ENCODE measurements at regions not wholly inside any gene's neighbourhood (a gene's known extent, or its start where the extent isn't known, plus 50 kb on each side); places are given as distances from the start of the nearest gene placed in this dataset.
"Not testable (repeated sequence)": the region's sequence is repeated elsewhere in the genome, so short reads cannot be mapped to it uniquely, and the experiment has no call there.

DNA sequence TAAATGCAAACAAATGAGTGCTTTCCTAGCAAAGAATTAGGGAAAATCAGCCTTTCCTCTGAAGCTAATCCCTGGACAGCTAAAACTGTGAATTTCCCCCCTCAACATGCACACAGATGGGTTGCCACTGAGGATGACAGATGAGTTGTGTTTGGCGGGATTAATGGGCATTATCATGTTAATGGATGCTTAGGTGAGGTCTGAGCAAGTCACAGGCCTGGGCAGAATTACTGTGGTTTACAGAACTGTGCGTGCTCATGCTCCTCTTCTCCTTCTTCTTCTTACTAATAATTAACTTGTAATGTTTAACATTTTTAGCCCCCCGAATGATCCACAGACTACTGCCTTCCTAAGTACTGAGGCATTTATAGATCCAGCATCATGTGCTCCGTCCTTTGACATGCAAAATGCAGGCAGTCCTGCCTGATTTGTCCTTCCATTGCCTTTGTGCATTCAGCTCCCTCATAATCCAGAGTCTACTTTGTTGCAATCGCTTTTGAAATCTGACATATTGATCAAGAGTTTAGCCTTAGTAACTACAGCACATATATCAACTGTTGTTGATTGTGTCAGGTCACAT, 753.4 kb upstream of the MMS22L start:
- Mint-ChIP-seq H3K4me3 (no peak overlapping the region), H3K4me1 (no peaks in the 10 kb centered on the region), H3K9me3 (no peaks in the 10 kb centered on the region), H3K27me3 (no peaks in the 10 kb centered on the region), H3K36me3 (ENCODE audit: low read depth) (no peaks in the 10 kb centered on the region), H3K27ac (no peak overlapping the region)
- POLR2A ChIA-PET, result no interaction called here
- CTCF ChIA-PET, result no interaction called here
- no peak for DNase-seq

- Mint-ChIP-seq H3K27ac (no peak overlapping the region), H3K36me3 (ENCODE audit: low read depth) (no peaks in the 10 kb centered on the region), H3K9me3 (no peaks in the 10 kb centered on the region), H3K27me3 (no peaks in the 10 kb centered on the region), H3K4me1 (no peaks in the 10 kb centered on the region), H3K4me3 (no peak overlapping the region)
- ChIA-PET CTCF (no interaction called here), POLR2A (no interaction called here)
- DNase-seq, result no peak
These were observed 754.6 kb upstream of the MMS22L start for GRCh38 chr6:98037571-98037970.

DNA sequence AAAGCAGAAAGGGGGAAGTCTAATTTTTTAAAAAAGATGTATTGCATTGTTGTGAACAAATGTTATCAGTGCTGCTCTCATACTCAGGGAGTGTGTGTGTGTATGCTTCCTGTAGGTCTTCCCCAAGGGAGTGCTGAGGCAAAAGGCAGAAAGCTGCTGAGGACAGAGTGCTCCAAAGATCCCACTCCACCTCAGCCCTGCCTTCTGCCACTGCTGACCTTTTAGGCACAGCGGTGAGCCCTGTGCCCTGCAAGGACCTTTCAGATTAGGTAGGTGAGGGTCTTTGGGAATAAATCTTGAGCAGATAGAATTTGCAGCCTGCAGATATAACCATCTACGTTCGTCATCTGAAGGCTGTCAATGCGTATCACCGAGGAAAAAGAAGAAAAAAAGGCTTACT, 756.4 kb upstream of the MMS22L start:
- no peak overlapping the region for H3K27ac Mint-ChIP-seq
- H3K36me3 Mint-ChIP-seq (ENCODE audit: low read depth), result no peaks in the 10 kb centered on the region
- CTCF ChIA-PET, result no interaction called here
- no peaks in the 10 kb centered on the region for H3K4me1 Mint-ChIP-seq
- no peak for DNase-seq
- H3K4me3 Mint-ChIP-seq, result no peak overlapping the region
- POLR2A ChIA-PET, result no interaction called here
- no peaks in the 10 kb centered on the region for H3K27me3 Mint-ChIP-seq
- no peaks in the 10 kb centered on the region for H3K9me3 Mint-ChIP-seq

GRCh38 chr6:98039904-98040607, 757.0 kb upstream of the MMS22L start:
- Mint-ChIP-seq H3K4me1 (no peaks in the 10 kb centered on the region), H3K27me3 (no peaks in the 10 kb centered on the region), H3K4me3 (no peak overlapping the region), H3K36me3 (ENCODE audit: low read depth) (no peaks in the 10 kb centered on the region), H3K9me3 (no peaks in the 10 kb centered on the region), H3K27ac (no peak overlapping the region)
- DNase-seq, result no peak
- POLR2A ChIA-PET, result no interaction called here
- CTCF ChIA-PET, result no interaction called here

- Mint-ChIP-seq H3K27ac (no peak overlapping the region), H3K36me3 (ENCODE audit: low read depth) (no peaks in the 10 kb centered on the region), H3K4me3 (no peak overlapping the region), H3K4me1 (no peaks in the 10 kb centered on the region), H3K27me3 (no peaks in the 10 kb centered on the region), H3K9me3 (no peaks in the 10 kb centered on the region)
- ChIA-PET CTCF (no interaction called here), POLR2A (no interaction called here)
- DNase-seq, result no peak
These were observed 758.0 kb upstream of the MMS22L start for GRCh38 chr6:98041056-98041455.

- ChIA-PET CTCF (no interaction called here), POLR2A (no interaction called here)
- DNase-seq, result no peak
- Mint-ChIP-seq H3K4me1 (no peaks in the 10 kb centered on the region), H3K27ac (no peak overlapping the region), H3K4me3 (no peak overlapping the region), H3K9me3 (no peaks in the 10 kb centered on the region), H3K36me3 (ENCODE audit: low read depth) (no peaks in the 10 kb centered on the region), H3K27me3 (no peaks in the 10 kb centered on the region)
These were observed 758.9 kb upstream of the MMS22L start for GRCh38 chr6:98041921-98042320.

DNA sequence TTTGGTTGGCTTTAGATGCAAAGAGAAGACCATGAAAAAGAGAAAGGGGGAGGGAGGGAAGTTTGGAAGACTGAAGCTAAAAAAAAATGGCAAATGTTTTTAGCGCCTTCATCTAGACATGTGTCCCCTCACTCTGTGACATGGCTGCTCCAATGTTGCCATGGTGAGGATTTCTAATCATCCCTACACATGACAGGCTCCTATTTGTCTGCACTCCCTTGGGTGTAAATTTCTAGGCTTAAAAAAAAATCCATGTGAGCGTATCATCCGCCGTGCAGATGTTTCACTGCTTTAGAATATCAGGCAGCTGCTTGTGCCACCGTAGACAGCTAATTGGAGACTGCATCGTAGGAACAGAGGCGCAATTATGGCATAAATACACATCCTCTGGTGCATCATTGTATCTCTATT, 761.1 kb upstream of the MMS22L start:
- ChIA-PET CTCF (no interaction called here), POLR2A (no interaction called here)
- no peak for DNase-seq
- no peaks in the 10 kb centered on the region for H3K36me3 Mint-ChIP-seq (ENCODE audit: low read depth)
- no peaks in the 10 kb centered on the region for H3K4me1 Mint-ChIP-seq
- no peak overlapping the region for H3K27ac Mint-ChIP-seq
- H3K9me3 Mint-ChIP-seq, result no peaks in the 10 kb centered on the region
- H3K4me3 Mint-ChIP-seq, result no peak overlapping the region
- H3K27me3 Mint-ChIP-seq, result no peaks in the 10 kb centered on the region

GRCh38 chr6:98044791-98045470, 761.9 kb upstream of the MMS22L start:
- ChIA-PET POLR2A (no interaction called here), CTCF (no interaction called here)
- Mint-ChIP-seq H3K27ac (no peak overlapping the region), H3K9me3 (no peaks in the 10 kb centered on the region), H3K4me1 (no peaks in the 10 kb centered on the region), H3K36me3 (ENCODE audit: low read depth) (no peaks in the 10 kb centered on the region), H3K27me3 (no peaks in the 10 kb centered on the region), H3K4me3 (no peak overlapping the region)
- DNase-seq, result no peak

GRCh38 chr6:98047164-98047563, 764.1 kb upstream of the MMS22L start:
- H3K36me3 Mint-ChIP-seq (ENCODE audit: low read depth), result no peaks in the 10 kb centered on the region
- CTCF ChIA-PET, result no interaction called here
- H3K4me1 Mint-ChIP-seq, result no peaks in the 10 kb centered on the region
- no peak for DNase-seq
- no peak overlapping the region for H3K4me3 Mint-ChIP-seq
- H3K27me3 Mint-ChIP-seq, result no peaks in the 10 kb centered on the region
- H3K9me3 Mint-ChIP-seq, result no peaks in the 10 kb centered on the region
- H3K27ac Mint-ChIP-seq, result no peak overlapping the region
- POLR2A ChIA-PET, result no interaction called here

- no peaks in the 10 kb centered on the region for H3K36me3 Mint-ChIP-seq (ENCODE audit: low read depth)
- H3K4me3 Mint-ChIP-seq, result no peak overlapping the region
- no peaks in the 10 kb centered on the region for H3K9me3 Mint-ChIP-seq
- CTCF ChIA-PET, result no interaction called here
- no peaks in the 10 kb centered on the region for H3K4me1 Mint-ChIP-seq
- DNase-seq, result no peak
- H3K27me3 Mint-ChIP-seq, result no peaks in the 10 kb centered on the region
- POLR2A ChIA-PET, result no interaction called here
- no peak overlapping the region for H3K27ac Mint-ChIP-seq
These were observed 764.9 kb upstream of the MMS22L start for GRCh38 chr6:98047871-98048270.

- DNase-seq, result no peak
- Mint-ChIP-seq H3K27ac (no peak overlapping the region), H3K4me3 (no peak overlapping the region), H3K9me3 (no peaks in the 10 kb centered on the region), H3K27me3 (no peaks in the 10 kb centered on the region), H3K36me3 (ENCODE audit: low read depth) (no peaks in the 10 kb centered on the region), H3K4me1 (no peaks in the 10 kb centered on the region)
- ChIA-PET CTCF (no interaction called here), POLR2A (no interaction called here)
These were observed 771.4 kb upstream of the MMS22L start for GRCh38 chr6:98054453-98054852.

- Mint-ChIP-seq H3K9me3 (no peaks in the 10 kb centered on the region), H3K4me1 (no peaks in the 10 kb centered on the region), H3K36me3 (ENCODE audit: low read depth) (no peaks in the 10 kb centered on the region), H3K4me3 (no peak overlapping the region), H3K27me3 (no peaks in the 10 kb centered on the region), H3K27ac (no peak overlapping the region)
- POLR2A ChIA-PET, result no interaction called here
- DNase-seq, result no peak
- CTCF ChIA-PET, result no interaction called here
These were observed 773.9 kb upstream of the MMS22L start for GRCh38 chr6:98056955-98057354.

GRCh38 chr6:98067375-98067774, 767.0 kb upstream of the POU3F2 start:
- H3K27me3 Mint-ChIP-seq, result no peaks in the 10 kb centered on the region
- no peak for DNase-seq
- no peaks in the 10 kb centered on the region for H3K4me1 Mint-ChIP-seq
- H3K4me3 Mint-ChIP-seq, result no peak overlapping the region
- no peak overlapping the region for H3K27ac Mint-ChIP-seq
- ChIA-PET CTCF (no interaction called here), POLR2A (no interaction called here)
- H3K9me3 Mint-ChIP-seq, result no peaks in the 10 kb centered on the region
- H3K36me3 Mint-ChIP-seq (ENCODE audit: low read depth), result no peaks in the 10 kb centered on the region

- H3K36me3 Mint-ChIP-seq (ENCODE audit: low read depth); POLR2A ChIA-PET; CTCF ChIA-PET: not testable (repeated sequence)
These were observed 745.8 kb upstream of the POU3F2 start for GRCh38 chr6:98088537-98088936.

More at GRCh38 chr6:98088537-98088936, 745.8 kb upstream of the POU3F2 start:
- not testable (repeated sequence) for H3K4me3 Mint-ChIP-seq, H3K4me1 Mint-ChIP-seq, H3K27me3 Mint-ChIP-seq, H3K9me3 Mint-ChIP-seq, H3K27ac Mint-ChIP-seq, DNase-seq

Measured in activated CD4-positive, alpha-beta T cell treated with anti-CD3 and anti-CD28 coated beads, Interleukin-2, amount 10 ng/mL, durations not matched to agents 7 days and 5 days (primary cell).